Prostate gland (tissue), 2 donors: ENCODE measurements at regions not wholly inside any gene's neighbourhood (a gene's known extent, or its start where the extent isn't known, plus 50 kb on each side); places are given as distances from the start of the nearest gene placed in this dataset.

Experiments
- CTCF ChIP-seq, 4 experiments: fragments of 200-600 bp in 2 of 4; fragments of 450-650 bp in 2 of 4; sonication (generic) in 2 of 4; IDR thresholded peaks; 1 replicate in 3 of 4; 2 replicates in 1 of 4; pipeline ENCODE4 v1.5.1; 2016 to 2019; ENCODE audit warnings: antibody characterized with exemption in 4 of 4, mild to moderate bottlenecking in 2 of 4, moderate library complexity in 2 of 4
- POLR2A ChIP-seq: fragments of 450-650 bp; IDR thresholded peaks from one replicate; pipeline ENCODE4 v1.6.1; 2016; ENCODE audit warnings: antibody characterized with exemption, mild to moderate bottlenecking
- POLR2AphosphoS5 ChIP-seq: sonication (generic); formaldehyde crosslinking; IDR thresholded peaks from one replicate; pipeline ENCODE4 v1.6.1; 2017; ENCODE audit warnings: antibody characterized with exemption

- TF ChIP-seq CTCF (IDR thresholded peaks at IDR 0.05): no peak
- no peak for TF ChIP-seq POLR2A
- TF ChIP-seq POLR2AphosphoS5: no peak
Measured at GRCh38 chr16:9612267-9612666, 520.8 kb downstream of the HAPSTR1 start.
